AG04450 (cell line): ENCODE measurements at regions not wholly inside any gene's neighbourhood (a gene's known extent, or its start where the extent isn't known, plus 50 kb on each side); places are given as distances from the start of the nearest gene placed in this dataset.
"Not testable (repeated sequence)": the region's sequence is repeated elsewhere in the genome, so short reads cannot be mapped to it uniquely, and the experiment has no call there.

Source experiments
- CTCF ChIA-PET: fragments of 300-600, 350-600 bp; formaldehyde crosslinking; extraction: SDS; loops from one replicate; lab custom pipeline; 2022; ENCODE audit warnings: antibody characterized with exemption, inconsistent platforms; lab: Charles Lee
- POLR2A ChIA-PET: fragments of 350-600 bp; formaldehyde crosslinking; extraction: SDS; loops from one replicate; lab custom pipeline; 2021; ENCODE audit warnings: antibody characterized with exemption, inconsistent platforms; lab: Yijun Ruan, JAX
- DNase-seq: peaks from one replicate; pipeline ENCODE4 v3.0.0-alpha.2; 2011; ENCODE audit warnings: low read depth, low spot score
- H3K27ac ChIP-seq: one replicate; pipeline ENCODE4 v1.5.1; 2012; ENCODE audit warnings: low read depth, low read length, control low read depth
- H3K27me3 ChIP-seq: one replicate; pipeline ENCODE4 v1.6.0; 2012; ENCODE audit warnings: low read length; ENCODE audit not compliant: control insufficient read depth, insufficient read depth
- H3K4me3 ChIP-seq: 2 replicates; pipeline ENCODE4 v1.5.1; 2011; ENCODE audit warnings: mild to moderate bottlenecking, low read depth, low read length, control low read depth
- H3K9me3 ChIP-seq: 2 replicates; pipeline ENCODE4 v1.5.1; 2012; ENCODE audit warnings: low read length; ENCODE audit not compliant: control insufficient read depth, insufficient read depth
- TF ChIP-seq, protein P1 (sequence below): IDR thresholded peaks from 2 replicates; pipeline ENCODE4 v1.5.1; 2011; ENCODE audit warnings: low read depth, low read length, control low read depth, inconsistent platforms

- POLR2A ChIA-PET = no interaction called here
- no peaks in the 10 kb centered on the region for H3K9me3 ChIP-seq
- no peak for DNase-seq
- no peak overlapping the region for H3K27ac ChIP-seq
- TF ChIP-seq, protein P1, sequence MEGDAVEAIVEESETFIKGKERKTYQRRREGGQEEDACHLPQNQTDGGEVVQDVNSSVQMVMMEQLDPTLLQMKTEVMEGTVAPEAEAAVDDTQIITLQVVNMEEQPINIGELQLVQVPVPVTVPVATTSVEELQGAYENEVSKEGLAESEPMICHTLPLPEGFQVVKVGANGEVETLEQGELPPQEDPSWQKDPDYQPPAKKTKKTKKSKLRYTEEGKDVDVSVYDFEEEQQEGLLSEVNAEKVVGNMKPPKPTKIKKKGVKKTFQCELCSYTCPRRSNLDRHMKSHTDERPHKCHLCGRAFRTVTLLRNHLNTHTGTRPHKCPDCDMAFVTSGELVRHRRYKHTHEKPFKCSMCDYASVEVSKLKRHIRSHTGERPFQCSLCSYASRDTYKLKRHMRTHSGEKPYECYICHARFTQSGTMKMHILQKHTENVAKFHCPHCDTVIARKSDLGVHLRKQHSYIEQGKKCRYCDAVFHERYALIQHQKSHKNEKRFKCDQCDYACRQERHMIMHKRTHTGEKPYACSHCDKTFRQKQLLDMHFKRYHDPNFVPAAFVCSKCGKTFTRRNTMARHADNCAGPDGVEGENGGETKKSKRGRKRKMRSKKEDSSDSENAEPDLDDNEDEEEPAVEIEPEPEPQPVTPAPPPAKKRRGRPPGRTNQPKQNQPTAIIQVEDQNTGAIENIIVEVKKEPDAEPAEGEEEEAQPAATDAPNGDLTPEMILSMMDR = no peak
- CTCF ChIA-PET = no interaction called here
- H3K4me3 ChIP-seq = no peak overlapping the region
- no peaks in the 10 kb centered on the region for H3K27me3 ChIP-seq
These were observed 152.0 kb upstream of the MDFIC2 start for GRCh38 chr3:70464465-70464864.

DNA sequence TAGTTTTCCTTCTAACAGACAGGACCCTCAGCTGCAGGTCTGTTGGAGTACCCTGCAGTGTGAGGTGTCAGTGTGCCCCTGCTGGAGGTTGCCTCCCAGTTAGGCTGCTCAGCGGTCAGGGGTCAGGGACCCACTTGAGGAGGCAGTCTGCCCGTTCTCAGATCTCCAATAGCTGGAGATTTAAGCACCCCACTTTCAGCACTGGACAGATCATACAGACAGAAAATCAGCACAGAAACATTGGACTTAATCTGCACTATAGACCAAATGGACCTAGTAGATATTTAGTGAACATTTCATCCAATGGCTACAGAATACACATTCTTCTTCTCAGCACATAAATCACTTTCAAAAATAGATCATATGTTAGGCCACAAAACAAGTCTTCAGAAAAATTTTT lies 137.8 kb upstream of the MDFIC2 start:
- CTCF ChIA-PET, H3K27ac ChIP-seq, POLR2A ChIA-PET, H3K9me3 ChIP-seq, DNase-seq, H3K4me3 ChIP-seq, H3K27me3 ChIP-seq: not testable (repeated sequence)

DNA sequence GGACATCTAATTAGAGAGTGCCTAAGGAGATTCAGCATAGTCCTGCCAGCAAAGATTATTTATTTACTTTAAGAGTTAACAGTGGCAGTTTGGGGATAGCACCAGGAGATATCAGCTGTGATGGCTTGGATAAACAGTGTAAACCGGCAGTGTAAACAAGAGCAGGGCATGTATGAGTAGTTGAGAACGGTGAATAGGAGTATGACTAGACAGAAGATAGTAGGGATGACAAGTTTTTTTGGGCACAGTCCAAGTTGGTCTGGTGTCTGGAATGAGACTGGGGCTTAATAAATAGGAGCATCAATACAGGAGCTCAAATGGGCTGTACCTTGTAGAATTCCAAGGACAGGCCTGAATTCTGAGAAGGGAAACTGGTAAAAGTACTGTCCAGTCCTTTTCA lies 123.0 kb upstream of the MDFIC2 start:
- H3K27ac ChIP-seq, POLR2A ChIA-PET, CTCF ChIA-PET, DNase-seq, H3K4me3 ChIP-seq, H3K9me3 ChIP-seq, H3K27me3 ChIP-seq: not testable (repeated sequence)

DNA sequence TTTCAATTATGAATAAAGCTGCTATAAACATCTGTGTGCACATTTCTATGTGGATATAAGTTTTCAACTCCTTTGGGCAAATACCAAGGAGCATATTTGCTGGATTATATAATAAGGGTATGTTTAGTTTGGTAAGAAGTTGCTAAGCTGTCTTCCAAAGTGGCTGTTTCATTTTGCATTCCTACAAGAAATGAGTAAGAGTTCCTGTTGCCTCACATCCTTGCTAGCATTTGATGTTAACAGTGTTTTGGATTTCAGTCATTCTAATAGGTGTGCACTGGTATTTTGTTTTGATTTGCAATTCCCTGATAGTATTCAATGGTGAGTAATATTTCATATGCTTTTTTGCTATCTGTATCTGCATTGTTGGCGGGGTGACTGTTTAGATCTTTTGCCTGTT lies 120.7 kb upstream of the MDFIC2 start:
- no peaks in the 10 kb centered on the region for H3K27me3 ChIP-seq
- TF ChIP-seq, protein P1 = no peak
- ChIA-PET POLR2A (no interaction called here), CTCF (no interaction called here)
- H3K9me3 ChIP-seq = no peaks in the 10 kb centered on the region
- DNase-seq = no peak
- no peak overlapping the region for H3K4me3 ChIP-seq
- H3K27ac ChIP-seq = no peak overlapping the region

- CTCF ChIA-PET = no interaction called here
- H3K27ac ChIP-seq = no peak overlapping the region
These were observed 119.5 kb upstream of the MDFIC2 start for GRCh38 chr3:70431911-70432310.

DNA sequence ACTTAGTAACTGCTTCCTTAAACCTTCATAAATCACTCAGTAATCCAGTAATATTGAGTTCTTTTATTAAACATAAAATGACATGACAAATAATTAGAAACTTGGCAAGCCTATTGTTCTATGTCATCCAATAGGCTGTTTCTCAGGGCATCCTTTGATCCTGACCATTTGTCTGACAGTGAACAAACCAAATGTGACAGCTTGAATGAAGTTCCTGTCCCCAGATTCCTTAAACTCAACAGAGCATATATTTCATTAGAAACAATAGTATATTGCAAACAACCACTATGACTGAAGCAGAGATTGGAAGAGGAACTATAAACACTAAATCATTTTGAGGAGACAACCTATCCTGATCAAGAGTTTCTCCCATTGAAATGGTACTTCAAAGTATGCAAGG lies 113.6 kb upstream of the MDFIC2 start:
- Histone ChIP-seq H3K9me3 (no peaks in the 10 kb centered on the region; the same call in 1 of the 2 replicates), H3K4me3 (no peak overlapping the region), H3K27ac (no peak overlapping the region), H3K27me3 (no peaks in the 10 kb centered on the region)
- DNase-seq = no peak
- ChIA-PET POLR2A (no interaction called here), CTCF (no interaction called here)
- TF ChIP-seq, protein P1 = no peak

More at GRCh38 chr3:70431911-70432310, 119.5 kb upstream of the MDFIC2 start:
- TF ChIP-seq, protein P1 = no peak
- DNase-seq = no peak
- no peak overlapping the region for H3K4me3 ChIP-seq
- POLR2A ChIA-PET = no interaction called here
- no peaks in the 10 kb centered on the region; the same call in 1 of the 2 replicates for H3K9me3 ChIP-seq
- no peaks in the 10 kb centered on the region for H3K27me3 ChIP-seq
